ENCODE measurements at regions not wholly inside any gene's neighbourhood (a gene's known extent, or its start where the extent isn't known, plus 50 kb on each side); places are given as distances from the start of the nearest gene placed in this dataset.

GRCh38 chr4:128516301-128516969 is 228.8 kb upstream of the PGRMC2 start:
- H3K4me1 Mint-ChIP-seq = peaks cover 33% of the 10 kb centered on the region
- peak overlapping the region; percentile 76 for H3K27ac Mint-ChIP-seq (ENCODE audit: unreplicated experiment)
- TF ChIP-seq CTCF (conservative IDR thresholded peaks at IDR 0.05) = no peak
- H3K27me3 Mint-ChIP-seq (ENCODE audit: low read depth) = no peaks in the 10 kb centered on the region
- H3K9me3 Mint-ChIP-seq = peaks cover 12% of the 10 kb centered on the region
- peaks cover 5% of the 10 kb centered on the region for H3K36me3 Mint-ChIP-seq (ENCODE audit: low read depth)
- no peak for DNase-seq (ENCODE audit: low read depth, low spot score)
- no peak overlapping the region for H3K4me3 Mint-ChIP-seq

DNA sequence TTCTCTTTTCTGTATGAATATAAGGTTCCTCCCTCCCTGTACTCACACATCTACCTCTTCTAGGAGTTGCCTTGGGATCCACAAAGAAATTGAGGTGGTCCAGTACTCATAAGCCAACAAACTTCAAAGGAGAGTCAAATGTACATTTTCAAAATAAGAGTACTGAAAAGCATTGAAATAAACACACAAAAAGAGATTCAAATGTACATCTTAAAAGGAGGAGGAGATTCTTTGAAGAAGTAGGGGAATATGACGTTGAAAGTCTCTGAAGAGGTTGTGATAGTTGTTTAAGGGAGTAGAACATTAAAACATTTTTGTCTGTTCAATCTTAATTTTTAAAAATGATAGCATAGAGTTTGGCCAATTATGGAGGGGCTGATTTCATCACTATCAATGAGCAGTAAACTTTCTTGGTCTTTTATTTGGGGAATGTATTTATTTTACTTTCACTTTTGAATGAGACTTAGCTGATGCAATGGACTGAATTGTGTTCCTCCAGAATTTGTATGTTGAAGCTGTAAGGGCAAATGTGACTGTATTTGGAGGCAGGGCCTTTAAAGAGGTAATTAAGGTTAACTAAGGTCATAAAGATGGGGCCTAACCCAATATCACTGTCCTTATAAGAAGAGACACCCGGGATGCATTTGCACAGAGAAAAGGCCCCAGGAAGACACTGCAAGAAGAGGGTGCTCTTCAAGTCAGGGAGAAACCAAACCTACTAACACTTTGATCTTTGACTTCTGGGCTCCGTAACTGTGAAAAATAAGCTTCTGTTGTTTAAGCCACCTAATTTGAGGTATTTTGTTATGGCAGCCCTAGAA is 226.3 kb upstream of the PGRMC2 start:
- Mint-ChIP-seq H3K9me3 (peaks cover 12% of the 10 kb centered on the region), H3K4me3 (no peak overlapping the region), H3K27ac (ENCODE audit: unreplicated experiment) (no peak overlapping the region), H3K36me3 (ENCODE audit: low read depth) (peaks cover 5% of the 10 kb centered on the region), H3K4me1 (peaks cover 23% of the 10 kb centered on the region), H3K27me3 (ENCODE audit: low read depth) (no peaks in the 10 kb centered on the region)
- DNase-seq (ENCODE audit: low read depth, low spot score) = no peak
- no peak for TF ChIP-seq CTCF (conservative IDR thresholded peaks at IDR 0.05)

DNA sequence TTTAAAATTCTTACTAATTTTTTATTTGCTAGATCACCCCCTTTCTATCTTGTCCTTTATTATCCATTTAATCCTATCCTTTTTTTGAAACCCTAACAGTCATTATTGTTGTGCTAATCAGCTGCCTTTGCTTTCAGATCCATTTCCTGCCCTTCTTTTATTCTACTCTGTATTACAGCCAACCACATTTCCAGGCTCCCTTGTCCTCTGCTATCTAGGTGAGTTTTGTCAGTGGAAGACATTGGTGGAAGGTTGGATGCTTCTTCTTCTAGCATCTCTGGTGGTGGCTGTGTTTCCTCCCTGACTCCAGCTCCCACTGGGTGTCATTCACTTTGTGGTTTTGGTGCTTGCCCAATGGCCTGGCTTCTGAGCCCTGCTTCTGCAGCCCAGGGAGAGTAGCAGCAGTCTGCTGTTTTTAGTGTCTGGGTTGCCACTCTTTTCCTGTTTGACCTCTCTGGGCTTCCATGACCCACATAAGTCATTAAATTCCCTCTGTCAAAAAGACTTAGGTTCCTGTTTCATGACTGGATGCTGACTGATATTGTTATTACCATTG is 225.2 kb upstream of the PGRMC2 start:
- H3K27me3 Mint-ChIP-seq (ENCODE audit: low read depth) = no peaks in the 10 kb centered on the region
- no peak for TF ChIP-seq CTCF (conservative IDR thresholded peaks at IDR 0.05)
- no peak for DNase-seq (ENCODE audit: low read depth, low spot score)

GRCh38 chr4:128512161-128512560 is 224.5 kb upstream of the PGRMC2 start:
- Mint-ChIP-seq H3K4me3 (no peak overlapping the region), H3K27me3 (ENCODE audit: low read depth) (no peaks in the 10 kb centered on the region), H3K27ac (ENCODE audit: unreplicated experiment) (no peak overlapping the region), H3K4me1 (peaks cover 10% of the 10 kb centered on the region), H3K9me3 (peaks cover 10% of the 10 kb centered on the region), H3K36me3 (ENCODE audit: low read depth) (peaks cover 5% of the 10 kb centered on the region)
- no peak for TF ChIP-seq CTCF (conservative IDR thresholded peaks at IDR 0.05)
- no peak for DNase-seq (ENCODE audit: low read depth, low spot score)

More for the DNA sequence above, 225.2 kb upstream of the PGRMC2 start:
- no peak overlapping the region for H3K4me3 Mint-ChIP-seq
- H3K27ac Mint-ChIP-seq (ENCODE audit: unreplicated experiment) = no peak overlapping the region
- H3K9me3 Mint-ChIP-seq = peaks cover 10% of the 10 kb centered on the region
- H3K36me3 Mint-ChIP-seq (ENCODE audit: low read depth) = peaks cover 5% of the 10 kb centered on the region
- H3K4me1 Mint-ChIP-seq = peaks cover 16% of the 10 kb centered on the region

GRCh38 chr4:128510850-128511249 is 223.2 kb upstream of the PGRMC2 start:
- Mint-ChIP-seq H3K9me3 (peaks cover 6% of the 10 kb centered on the region), H3K36me3 (ENCODE audit: low read depth) (peaks cover 3% of the 10 kb centered on the region), H3K27ac (ENCODE audit: unreplicated experiment) (no peak overlapping the region), H3K4me1 (peaks cover 6% of the 10 kb centered on the region), H3K27me3 (ENCODE audit: low read depth) (no peaks in the 10 kb centered on the region), H3K4me3 (no peak overlapping the region)
- no peak for DNase-seq (ENCODE audit: low read depth, low spot score)
- TF ChIP-seq CTCF (conservative IDR thresholded peaks at IDR 0.05) = no peak

Measured in neural crest cell (in vitro differentiated cells).